Glutamatergic neuron (in vitro differentiated cells): ENCODE measurements at regions not wholly inside any gene's neighbourhood (a gene's known extent, or its start where the extent isn't known, plus 50 kb on each side); places are given as distances from the start of the nearest gene placed in this dataset.

Experiments used
- DNase-seq: peaks from one replicate; pipeline ENCODE4 v3.0.0; 2022
- H3K27ac Mint-ChIP-seq: one replicate; pipeline ENCODE4 v1.8.0; 2020; ENCODE audit warnings: mild to moderate bottlenecking, mixed read lengths, inconsistent platforms; ENCODE audit not compliant: unreplicated experiment
- H3K27me3 Mint-ChIP-seq: one replicate; pipeline ENCODE4 v1.8.0; 2020; ENCODE audit warnings: mild to moderate bottlenecking, moderate library complexity, mixed read lengths, inconsistent platforms; ENCODE audit not compliant: unreplicated experiment
- H3K36me3 Mint-ChIP-seq: one replicate; pipeline ENCODE4 v1.8.0; 2020; ENCODE audit warnings: mild to moderate bottlenecking, mixed read lengths, inconsistent platforms; ENCODE audit not compliant: unreplicated experiment
- H3K4me1 Mint-ChIP-seq: one replicate; pipeline ENCODE4 v1.8.0; 2020; ENCODE audit warnings: mild to moderate bottlenecking, low read depth, mixed read lengths, inconsistent platforms; ENCODE audit not compliant: unreplicated experiment
- H3K4me3 Mint-ChIP-seq: one replicate; pipeline ENCODE4 v1.8.0; 2020; ENCODE audit warnings: mild to moderate bottlenecking, mixed read lengths, inconsistent platforms; ENCODE audit not compliant: unreplicated experiment
- H3K9me3 Mint-ChIP-seq: one replicate; pipeline ENCODE4 v1.8.0; 2020; ENCODE audit warnings: mild to moderate bottlenecking, moderate library complexity, mixed read lengths, inconsistent platforms; ENCODE audit not compliant: unreplicated experiment
- CTCF ChIP-seq: fragments of 200-600 bp; sonication (generic); IDR thresholded peaks from one replicate; pipeline ENCODE4 v1.5.0; 2021; ENCODE audit not compliant: partially characterized antibody, unreplicated experiment

- Mint-ChIP-seq H3K9me3 (peaks cover 12% of the 10 kb centered on the region), H3K4me1 (no peaks in the 10 kb centered on the region), H3K27me3 (peaks cover 3% of the 10 kb centered on the region), H3K27ac (no peak overlapping the region), H3K4me3 (no peak overlapping the region), H3K36me3 (peaks cover 3% of the 10 kb centered on the region)
- no peak for DNase-seq
- no peak for TF ChIP-seq CTCF
Measured at GRCh38 chr1:5623399-5623798, 368.8 kb downstream of the NPHP4 start.

- H3K4me1 Mint-ChIP-seq, result no peaks in the 10 kb centered on the region
- H3K4me3 Mint-ChIP-seq, result no peak overlapping the region
- TF ChIP-seq CTCF, result no peak
- peaks cover 12% of the 10 kb centered on the region for H3K9me3 Mint-ChIP-seq
- no peak overlapping the region for H3K27ac Mint-ChIP-seq
- H3K27me3 Mint-ChIP-seq, result peaks cover 3% of the 10 kb centered on the region
- DNase-seq, result no peak
- H3K36me3 Mint-ChIP-seq, result peaks cover 7% of the 10 kb centered on the region
Measured at GRCh38 chr1:5622412-5622811, 369.8 kb downstream of the NPHP4 start.

GRCh38 chr1:5621692-5622091 is 370.5 kb downstream of the NPHP4 start:
- DNase-seq, result no peak
- Mint-ChIP-seq H3K27ac (no peak overlapping the region), H3K4me1 (no peaks in the 10 kb centered on the region), H3K9me3 (peaks cover 17% of the 10 kb centered on the region), H3K27me3 (peaks cover 3% of the 10 kb centered on the region), H3K4me3 (no peak overlapping the region), H3K36me3 (peaks cover 14% of the 10 kb centered on the region)
- TF ChIP-seq CTCF, result no peak

GRCh38 chr1:5620997-5621396 is 371.2 kb downstream of the NPHP4 start:
- TF ChIP-seq CTCF, result peak; percentile 15
- Mint-ChIP-seq H3K4me3 (no peak overlapping the region), H3K27me3 (peaks cover 6% of the 10 kb centered on the region), H3K9me3 (peaks cover 17% of the 10 kb centered on the region), H3K36me3 (peaks cover 14% of the 10 kb centered on the region), H3K4me1 (no peaks in the 10 kb centered on the region), H3K27ac (no peak overlapping the region)
- DNase-seq, result no peak

- Mint-ChIP-seq H3K36me3 (peaks cover 14% of the 10 kb centered on the region), H3K27me3 (peaks cover 6% of the 10 kb centered on the region), H3K4me3 (no peak overlapping the region), H3K9me3 (peaks cover 17% of the 10 kb centered on the region), H3K4me1 (no peaks in the 10 kb centered on the region), H3K27ac (no peak overlapping the region)
- TF ChIP-seq CTCF, result no peak
- no peak for DNase-seq
Measured at GRCh38 chr1:5620418-5620817, 371.8 kb downstream of the NPHP4 start.
